GM19239 (cell line): ENCODE measurements at regions not wholly inside any gene's neighbourhood (a gene's known extent, or its start where the extent isn't known, plus 50 kb on each side); places are given as distances from the start of the nearest gene placed in this dataset.
"Not testable (repeated sequence)": the region's sequence is repeated elsewhere in the genome, so short reads cannot be mapped to it uniquely, and the experiment has no call there.

Experiments used
- DNase-seq: peaks from one replicate; pipeline ENCODE4 v3.0.0; 2011; ENCODE audit warnings: low spot score; ENCODE audit not compliant: insufficient read length
- FAIRE-seq: peaks from 2 replicates; lab custom pipeline; 2011; peaks lifted over from hg19 to GRCh38; lab: Jason Lieb, UNC

- FAIRE-seq (no peak), DNase-seq (no peak)
Observed at GRCh38 chr3:177446165-177446601, 248.9 kb upstream of the TBL1XR1 start.

DNA sequence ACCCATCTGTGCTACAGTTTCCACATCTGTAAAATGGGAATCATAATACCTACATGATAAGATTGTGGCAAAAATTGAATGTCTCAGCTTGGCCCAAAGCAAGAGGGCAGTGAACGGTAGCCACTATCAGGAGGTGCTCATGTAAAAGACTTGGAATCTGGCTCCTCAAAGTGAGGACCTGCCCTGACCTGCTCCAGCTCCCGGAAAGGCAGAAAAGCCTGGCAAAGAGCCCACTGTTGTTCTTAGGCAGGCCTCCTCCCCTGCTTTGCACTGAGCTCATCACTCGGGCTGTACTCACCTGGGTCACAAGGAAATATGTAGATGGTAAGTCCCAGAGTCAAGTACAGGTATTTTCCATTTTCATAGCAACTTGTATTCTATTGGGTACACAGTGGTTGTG lies 250.7 kb upstream of the TBL1XR1 start:
- FAIRE-seq = no peak
- no peak for DNase-seq

- peak; percentile 58 for FAIRE-seq
- no peak for DNase-seq
Observed at GRCh38 chr3:177448987-177449359, 251.7 kb upstream of the TBL1XR1 start.

DNA sequence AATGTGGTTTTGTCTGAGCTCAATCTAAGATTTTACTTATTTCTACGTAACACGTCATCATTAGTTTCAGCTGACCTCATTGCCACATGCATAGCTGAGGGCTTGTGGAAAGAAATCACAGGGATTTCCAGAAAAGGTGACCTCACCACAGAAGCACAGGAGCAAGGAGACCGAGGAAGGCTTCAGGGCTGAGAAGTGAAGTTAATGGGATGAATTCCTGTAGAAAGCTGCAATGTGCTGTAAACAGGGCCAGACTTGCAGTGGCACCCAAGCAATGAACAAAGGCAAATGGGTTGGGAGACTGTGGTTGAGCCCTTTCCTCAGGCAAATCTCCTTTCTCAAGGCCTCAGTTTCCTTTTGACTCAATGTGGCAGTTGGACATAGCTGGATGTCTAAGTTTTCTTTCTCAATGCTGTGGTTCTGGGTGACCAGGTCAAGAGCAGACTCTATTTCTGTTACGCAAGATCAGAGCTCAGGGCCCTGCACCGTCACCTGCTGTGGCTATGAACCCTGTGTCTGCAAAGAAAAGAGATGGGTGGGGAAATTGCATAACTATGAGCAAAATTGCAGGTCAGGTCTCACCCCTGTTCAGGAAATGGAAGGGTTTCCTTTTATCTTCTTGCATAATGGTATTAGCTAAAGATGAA lies 252.2 kb upstream of the TBL1XR1 start:
- FAIRE-seq = peak; percentile 92
- peak; percentile 19 for DNase-seq

DNA sequence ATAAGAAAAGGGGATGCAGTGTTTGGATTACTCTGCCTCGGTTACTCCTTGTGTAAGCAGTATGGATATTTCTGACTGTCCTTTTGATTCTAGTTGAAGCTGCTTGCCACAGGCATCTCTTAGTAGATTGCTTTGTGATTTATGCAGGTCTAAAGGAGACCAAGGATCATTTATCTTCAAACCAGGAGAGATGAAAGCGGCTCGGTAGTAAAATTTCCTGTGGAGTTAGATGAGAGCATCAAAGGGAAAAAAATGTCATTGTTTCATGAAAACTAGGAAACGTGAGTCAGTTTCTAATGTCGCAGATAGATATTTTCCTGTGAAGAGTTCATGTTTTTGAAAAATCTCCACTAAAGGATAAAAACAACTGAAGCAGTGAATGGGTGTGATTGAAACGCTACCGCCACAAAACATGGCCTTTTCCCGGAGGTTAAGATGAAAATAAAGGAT lies 254.0 kb upstream of the TBL1XR1 start:
- FAIRE-seq (no peak), DNase-seq (no peak)

DNA sequence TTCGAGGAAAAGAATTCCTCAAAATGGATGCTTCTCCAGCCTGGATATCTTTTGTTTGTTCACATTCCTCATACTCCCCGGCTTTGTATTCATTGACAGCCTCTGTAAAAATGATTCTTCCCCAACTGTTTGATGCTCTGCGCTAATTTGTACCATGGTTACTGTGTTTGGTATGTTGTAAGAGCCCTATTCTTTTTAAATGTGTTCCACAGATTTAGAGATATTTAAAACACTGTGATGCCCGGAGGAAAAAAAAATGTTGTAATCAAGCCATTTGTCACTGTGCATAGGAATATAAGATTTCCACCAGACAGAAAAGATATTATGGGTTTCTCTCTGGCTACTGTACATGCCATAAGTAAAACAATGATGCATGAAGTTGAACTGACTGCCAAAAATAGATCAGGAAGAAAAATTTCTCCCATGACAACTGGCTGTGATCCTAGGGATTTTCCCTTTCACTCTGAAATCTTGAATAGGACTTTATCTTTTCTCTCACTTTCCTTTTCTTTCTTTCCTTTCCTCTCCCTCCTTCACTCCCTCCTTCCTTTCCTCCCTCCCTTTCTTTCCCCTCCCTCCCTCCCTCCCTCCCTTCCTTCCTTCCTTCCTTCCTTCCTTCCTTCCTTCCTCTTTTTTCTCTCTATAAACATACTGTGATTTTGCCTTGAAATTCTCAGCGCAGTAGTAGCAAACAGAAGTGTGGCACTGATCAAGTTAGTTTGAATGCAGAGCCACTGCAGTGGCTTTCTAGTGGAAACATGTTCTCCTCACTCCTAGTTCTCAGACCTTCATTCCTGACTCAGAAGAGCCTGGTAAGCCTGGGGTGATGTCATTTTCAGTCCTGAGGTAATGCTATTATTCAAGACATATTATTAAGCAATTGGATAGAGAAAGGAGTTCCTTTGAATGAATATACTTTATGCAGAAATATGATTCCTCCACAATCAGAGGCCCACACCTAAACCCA lies 254.9 kb upstream of the TBL1XR1 start:
- no peak for DNase-seq
- no peak for FAIRE-seq

DNA sequence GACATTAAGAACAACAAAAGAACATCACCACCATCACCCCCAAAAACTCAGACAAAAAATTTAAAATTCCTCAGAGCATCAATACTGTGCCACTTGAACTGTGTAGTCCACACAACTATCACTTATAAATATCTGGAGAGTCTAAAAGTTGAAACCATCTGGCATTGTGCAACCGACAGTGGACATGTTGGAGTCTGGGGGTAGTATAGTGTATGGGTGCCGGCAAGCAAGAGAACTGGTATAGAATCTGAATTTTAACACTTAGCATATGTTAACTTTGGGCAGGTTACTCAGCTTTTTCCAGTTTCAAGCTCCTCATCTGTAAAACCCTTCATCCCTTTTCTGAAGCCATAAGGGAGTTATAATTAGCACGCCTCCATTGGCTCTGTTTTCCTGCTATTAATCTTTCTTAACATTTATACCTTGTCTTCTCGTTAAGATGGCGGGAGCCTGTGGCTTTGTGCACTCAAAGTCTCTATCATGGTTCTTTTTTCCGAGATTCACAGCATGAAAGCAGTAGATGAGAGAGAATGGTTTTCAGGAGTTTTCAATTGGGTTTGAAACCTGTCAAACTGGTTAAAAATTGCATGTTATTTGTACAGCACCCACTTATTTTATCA lies 255.7 kb upstream of the TBL1XR1 start:
- FAIRE-seq (no peak), DNase-seq (no peak)

- no peak for DNase-seq
- no peak for FAIRE-seq
Observed at GRCh38 chr3:177453451-177453844, 256.2 kb upstream of the TBL1XR1 start.

DNA sequence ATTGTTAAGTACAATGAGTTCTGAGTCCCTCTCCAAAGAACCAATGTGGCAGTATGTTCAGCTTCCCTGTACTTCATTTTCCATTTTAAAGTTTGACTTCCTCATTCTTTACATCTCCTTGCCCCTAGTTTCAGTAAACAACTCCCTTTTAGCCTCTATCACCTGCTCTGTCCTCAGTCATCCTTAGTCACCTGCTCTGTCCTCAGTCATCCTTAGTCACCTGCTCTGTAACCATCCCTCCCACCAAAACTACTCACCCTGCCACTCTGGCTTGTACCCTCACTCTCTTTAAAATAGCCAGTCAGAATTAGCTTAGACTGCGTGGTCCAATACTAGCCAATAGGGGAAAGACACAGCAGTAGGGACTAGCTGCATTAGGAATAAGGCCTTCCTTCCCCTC lies 259.9 kb upstream of the TBL1XR1 start:
- not testable (repeated sequence) for DNase-seq

GRCh38 chr3:177459401-177459800 lies 262.1 kb upstream of the TBL1XR1 start:
- no peak for FAIRE-seq
- no peak for DNase-seq

More for the DNA sequence above, 259.9 kb upstream of the TBL1XR1 start:
- not testable (repeated sequence) for FAIRE-seq

DNA sequence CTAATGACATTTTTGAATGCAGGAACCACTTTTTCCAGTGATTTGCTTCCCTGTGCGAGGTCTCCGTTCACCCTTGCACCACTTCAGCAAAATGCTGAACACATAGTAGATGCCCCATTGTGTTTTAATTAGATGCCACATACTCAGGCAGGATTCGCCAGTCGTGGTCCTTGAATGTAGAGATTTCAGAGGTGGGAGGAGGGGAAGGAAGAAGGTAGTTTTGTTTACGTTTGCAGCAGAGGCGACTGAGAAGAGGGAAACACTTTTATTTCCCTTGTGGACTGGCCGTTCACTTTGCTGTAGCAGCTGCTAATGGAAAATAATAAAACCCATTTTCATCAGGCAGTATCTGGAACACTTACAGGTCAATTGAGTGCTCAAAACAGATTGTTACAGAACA lies 262.8 kb upstream of the TBL1XR1 start:
- no peak for DNase-seq
- no peak for FAIRE-seq

DNA sequence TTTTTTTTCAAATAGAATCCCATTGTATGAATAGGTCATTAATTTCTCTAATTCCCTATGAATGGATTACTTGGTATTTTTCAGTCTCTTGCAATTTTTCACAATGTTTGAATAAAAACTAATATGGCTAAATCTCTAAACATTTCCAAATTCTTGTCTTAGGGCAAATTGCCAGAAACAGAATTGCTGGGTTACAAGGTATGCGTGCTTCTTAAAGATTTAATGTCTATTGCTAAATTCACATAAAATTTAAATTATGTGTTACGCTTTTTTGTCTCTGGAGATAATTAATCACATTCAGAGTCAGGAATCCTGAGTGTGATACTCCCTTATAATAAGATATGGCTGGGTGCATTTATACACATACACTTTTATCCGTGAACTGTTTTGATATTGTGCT lies 264.5 kb upstream of the TBL1XR1 start:
- FAIRE-seq = no peak
- DNase-seq = no peak

- FAIRE-seq, DNase-seq: not testable (repeated sequence)
Observed at GRCh38 chr3:177463341-177463740, 266.1 kb upstream of the TBL1XR1 start.

GRCh38 chr3:177463863-177464262 lies 266.6 kb upstream of the TBL1XR1 start:
- FAIRE-seq = no peak
- DNase-seq = no peak

DNA sequence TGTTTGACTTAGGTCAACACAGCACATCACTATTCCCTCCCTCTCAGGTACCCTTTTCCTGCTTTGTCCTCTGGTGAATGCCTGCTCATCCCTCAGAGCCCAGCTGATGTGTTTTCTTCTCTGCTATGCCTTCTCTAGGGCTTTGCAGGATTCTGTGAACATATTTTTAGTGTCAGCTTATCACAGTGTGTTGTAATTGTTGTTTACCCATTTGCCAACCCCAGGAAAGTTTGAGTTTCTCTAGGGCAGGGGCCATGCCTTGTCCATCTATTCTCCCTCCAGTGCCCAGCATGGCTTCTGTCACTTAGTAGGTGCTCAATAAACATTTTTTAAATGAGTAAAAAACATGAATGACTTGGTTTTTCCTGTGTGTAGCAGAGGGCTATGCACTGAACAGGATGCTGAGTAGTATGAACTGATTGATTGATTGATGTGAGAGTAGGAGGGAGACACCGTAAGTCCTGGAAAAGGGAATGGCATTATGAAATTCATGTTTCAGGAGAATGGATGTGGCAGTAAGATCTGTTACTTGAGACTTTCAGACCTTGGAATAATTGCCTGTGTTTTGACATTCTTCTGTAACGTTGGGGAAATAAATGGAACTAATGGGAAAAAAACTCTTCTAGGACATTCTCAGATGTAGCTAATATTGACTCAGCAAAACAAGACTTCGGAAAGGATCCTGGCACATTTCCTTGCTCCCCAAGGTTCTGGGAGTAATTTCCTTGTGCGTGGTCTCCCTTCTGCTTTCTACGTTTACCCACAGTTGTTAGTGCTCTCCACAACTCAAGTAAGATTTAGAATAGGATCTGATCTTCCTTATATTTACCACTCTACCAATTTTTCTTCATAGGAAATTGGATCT lies 267.3 kb upstream of the TBL1XR1 start:
- FAIRE-seq = no peak
- DNase-seq = no peak

- no peak for FAIRE-seq
- no peak for DNase-seq
Observed at GRCh38 chr3:177465257-177465642, 268.0 kb upstream of the TBL1XR1 start.

DNA sequence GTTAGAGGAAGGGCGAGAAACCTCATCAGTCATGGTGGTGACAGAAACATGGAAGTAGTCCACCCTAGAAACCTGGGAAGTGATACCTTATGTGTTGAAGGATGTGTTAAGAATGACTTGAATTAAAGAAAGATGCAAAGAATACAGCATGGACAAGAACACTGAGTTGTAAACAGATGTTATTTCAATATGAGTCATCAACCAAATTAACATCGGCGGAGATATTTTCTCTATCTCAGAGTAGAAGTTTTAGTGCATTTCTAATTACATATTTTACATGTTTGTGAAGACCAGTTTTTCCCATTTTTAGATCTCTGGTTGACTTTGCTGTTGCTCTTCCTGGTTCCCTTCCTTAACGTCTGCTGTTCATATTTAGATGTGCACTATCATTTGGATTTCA lies 268.8 kb upstream of the TBL1XR1 start:
- DNase-seq = no peak
- no peak for FAIRE-seq

DNA sequence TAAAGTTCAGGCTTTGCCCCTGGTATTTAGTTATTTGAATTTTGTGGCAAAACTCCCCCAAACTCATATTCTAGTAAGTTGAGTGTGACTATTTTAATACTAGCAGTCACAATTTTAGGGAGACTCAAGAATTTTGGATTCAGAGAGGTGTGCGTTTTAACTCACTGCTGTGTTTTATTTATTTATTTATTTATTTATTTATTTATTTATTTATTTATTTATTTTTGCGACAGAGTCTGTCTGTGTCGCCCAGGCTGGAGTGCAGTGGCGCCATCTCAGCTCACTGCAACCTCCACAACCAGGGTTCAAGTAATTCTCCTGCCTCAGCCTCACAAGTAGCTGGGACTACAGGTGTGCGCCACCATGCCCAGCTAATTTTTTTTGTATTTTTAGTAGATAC lies 269.3 kb upstream of the TBL1XR1 start:
- DNase-seq, FAIRE-seq: not testable (repeated sequence)

DNA sequence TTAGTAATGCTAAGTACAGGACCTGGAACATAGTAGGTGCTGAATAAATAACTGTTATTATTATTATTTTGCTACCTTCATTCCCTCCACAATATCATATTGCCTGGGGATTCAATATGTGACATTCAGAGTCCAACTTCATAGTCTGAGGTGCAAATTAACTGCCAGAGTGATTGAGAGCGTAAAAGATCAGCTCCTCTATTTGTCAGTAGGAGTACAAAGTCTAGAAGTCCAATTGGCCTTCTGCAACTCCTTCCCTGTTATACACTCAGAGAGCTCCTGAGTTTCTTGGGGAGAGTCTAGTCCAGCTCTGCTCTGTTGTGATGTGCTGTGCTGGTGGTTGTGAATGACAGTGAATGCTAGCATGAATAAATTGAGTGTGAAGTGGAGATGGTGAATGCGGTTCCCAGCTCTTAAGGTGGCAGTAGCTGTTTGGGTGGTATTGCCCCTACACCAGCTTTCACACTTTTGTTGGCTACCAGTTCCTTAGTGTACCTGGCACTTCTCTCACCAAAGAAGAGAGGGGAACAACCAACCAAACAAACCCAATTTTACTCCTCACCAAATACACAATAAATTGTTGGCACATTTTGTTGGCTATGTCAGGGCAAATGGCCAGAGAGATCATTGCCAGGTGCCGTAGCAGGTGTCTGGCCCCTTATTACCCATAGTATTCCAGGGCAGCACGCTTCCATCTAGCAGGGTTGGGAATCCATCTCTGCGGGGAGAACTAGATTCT lies 270.1 kb upstream of the TBL1XR1 start:
- DNase-seq (no peak), FAIRE-seq (no peak)
